WTC11 (cell line): ENCODE measurements at regions not wholly inside any gene's neighbourhood (a gene's known extent, or its start where the extent isn't known, plus 50 kb on each side); places are given as distances from the start of the nearest gene placed in this dataset.

Experiments
- NFE2L1 ChIP-seq: sonication (generic); formaldehyde crosslinking; IDR thresholded peaks from 2 replicates; pipeline ENCODE4 v1.8.1; 2023; ENCODE audit warnings: missing genetic modification reagents
- TEAD4 ChIP-seq: sonication (generic); formaldehyde crosslinking; IDR thresholded peaks from 2 replicates; pipeline ENCODE4 v1.8.0; 2022; ENCODE audit warnings: mild to moderate bottlenecking, missing genetic modification reagents
- ZNF416 ChIP-seq: fragments of 250-450 bp; sonication (Bioruptor Pico); IDR thresholded peaks from 2 replicates; pipeline ENCODE4 v1.9.0; 2021; ENCODE audit warnings: mild to moderate bottlenecking, inconsistent platforms
- TF ChIP-seq, protein P1 (sequence below): sonication (generic); formaldehyde crosslinking; IDR thresholded peaks from 2 replicates; pipeline ENCODE4 v1.8.1; 2023; ENCODE audit warnings: mild to moderate bottlenecking, missing genetic modification reagents, borderline replicate concordance
- TF ChIP-seq, protein P2 (sequence below): sonication (generic); formaldehyde crosslinking; IDR thresholded peaks from 2 replicates; pipeline ENCODE4 v1.8.0; 2022; ENCODE audit warnings: mild to moderate bottlenecking, missing genetic modification reagents

DNA sequence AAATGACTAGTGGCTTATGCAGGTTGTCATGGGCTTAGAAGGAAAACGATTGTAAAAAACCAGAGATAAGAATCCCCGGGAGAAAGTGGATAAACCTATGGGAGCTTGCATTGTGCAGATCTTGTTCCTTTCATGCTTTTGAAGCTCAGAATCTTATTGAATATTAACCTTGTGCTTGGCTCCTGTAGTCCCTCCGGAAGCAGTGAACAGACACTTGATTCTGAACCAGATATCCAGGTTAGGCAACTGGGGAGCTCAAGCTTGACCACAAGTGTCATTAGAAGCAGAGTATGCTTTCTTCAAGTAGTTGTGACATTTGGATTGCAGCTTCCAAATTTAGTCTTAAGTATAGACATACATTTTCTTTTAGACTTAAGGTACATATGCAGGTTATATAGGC is 212.6 kb upstream of the MOCS1 start:
- TF ChIP-seq TEAD4 (CRISPR knock-in tag): no peak
- TF ChIP-seq ZNF416 (CRISPR knock-in tag): no peak
- TF ChIP-seq, protein P1, sequence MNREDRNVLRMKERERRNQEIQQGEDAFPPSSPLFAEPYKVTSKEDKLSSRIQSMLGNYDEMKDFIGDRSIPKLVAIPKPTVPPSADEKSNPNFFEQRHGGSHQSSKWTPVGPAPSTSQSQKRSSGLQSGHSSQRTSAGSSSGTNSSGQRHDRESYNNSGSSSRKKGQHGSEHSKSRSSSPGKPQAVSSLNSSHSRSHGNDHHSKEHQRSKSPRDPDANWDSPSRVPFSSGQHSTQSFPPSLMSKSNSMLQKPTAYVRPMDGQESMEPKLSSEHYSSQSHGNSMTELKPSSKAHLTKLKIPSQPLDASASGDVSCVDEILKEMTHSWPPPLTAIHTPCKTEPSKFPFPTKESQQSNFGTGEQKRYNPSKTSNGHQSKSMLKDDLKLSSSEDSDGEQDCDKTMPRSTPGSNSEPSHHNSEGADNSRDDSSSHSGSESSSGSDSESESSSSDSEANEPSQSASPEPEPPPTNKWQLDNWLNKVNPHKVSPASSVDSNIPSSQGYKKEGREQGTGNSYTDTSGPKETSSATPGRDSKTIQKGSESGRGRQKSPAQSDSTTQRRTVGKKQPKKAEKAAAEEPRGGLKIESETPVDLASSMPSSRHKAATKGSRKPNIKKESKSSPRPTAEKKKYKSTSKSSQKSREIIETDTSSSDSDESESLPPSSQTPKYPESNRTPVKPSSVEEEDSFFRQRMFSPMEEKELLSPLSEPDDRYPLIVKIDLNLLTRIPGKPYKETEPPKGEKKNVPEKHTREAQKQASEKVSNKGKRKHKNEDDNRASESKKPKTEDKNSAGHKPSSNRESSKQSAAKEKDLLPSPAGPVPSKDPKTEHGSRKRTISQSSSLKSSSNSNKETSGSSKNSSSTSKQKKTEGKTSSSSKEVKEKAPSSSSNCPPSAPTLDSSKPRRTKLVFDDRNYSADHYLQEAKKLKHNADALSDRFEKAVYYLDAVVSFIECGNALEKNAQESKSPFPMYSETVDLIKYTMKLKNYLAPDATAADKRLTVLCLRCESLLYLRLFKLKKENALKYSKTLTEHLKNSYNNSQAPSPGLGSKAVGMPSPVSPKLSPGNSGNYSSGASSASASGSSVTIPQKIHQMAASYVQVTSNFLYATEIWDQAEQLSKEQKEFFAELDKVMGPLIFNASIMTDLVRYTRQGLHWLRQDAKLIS (CRISPR knock-in tag): no peak
- TF ChIP-seq, protein P2, sequence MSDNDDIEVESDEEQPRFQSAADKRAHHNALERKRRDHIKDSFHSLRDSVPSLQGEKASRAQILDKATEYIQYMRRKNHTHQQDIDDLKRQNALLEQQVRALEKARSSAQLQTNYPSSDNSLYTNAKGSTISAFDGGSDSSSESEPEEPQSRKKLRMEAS: no peak
- TF ChIP-seq NFE2L1 (CRISPR knock-in tag): no peak
